HepG2 (cell line): ENCODE measurements at regions not wholly inside any gene's neighbourhood (a gene's known extent, or its start where the extent isn't known, plus 50 kb on each side); places are given as distances from the start of the nearest gene placed in this dataset.

Source experiments
- ZNF317 ChIP-seq: sonication (generic); formaldehyde crosslinking; IDR thresholded peaks from 2 replicates; pipeline ENCODE4 v1.5.0; 2020; ENCODE audit warnings: mild to moderate bottlenecking, missing genetic modification reagents
- TF ChIP-seq, protein P1 (sequence below): sonication (generic); formaldehyde crosslinking; IDR thresholded peaks from 2 replicates; pipeline ENCODE4 v1.5.0; 2020; ENCODE audit warnings: mild to moderate bottlenecking, missing genetic modification reagents, moderate library complexity

DNA sequence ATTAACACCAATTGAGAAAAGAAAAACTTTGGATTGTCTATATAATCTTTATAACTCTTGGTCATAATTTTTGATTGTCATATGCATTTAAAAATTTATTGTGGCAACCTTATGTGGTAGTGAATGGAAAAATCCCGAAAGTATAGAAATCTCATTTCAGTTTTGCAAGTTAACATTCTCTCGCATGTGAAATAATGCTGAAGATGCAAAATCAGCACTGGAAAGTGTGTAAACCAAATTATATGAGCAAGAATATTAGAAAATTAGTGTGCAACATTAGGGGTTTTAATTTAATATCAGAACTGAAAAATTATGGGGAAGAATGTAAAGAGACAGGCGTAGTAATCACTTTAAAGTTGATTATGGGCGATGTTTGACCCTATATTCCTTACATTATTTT, 1472.8 kb downstream of the PCDH7 start:
- TF ChIP-seq, protein P1, sequence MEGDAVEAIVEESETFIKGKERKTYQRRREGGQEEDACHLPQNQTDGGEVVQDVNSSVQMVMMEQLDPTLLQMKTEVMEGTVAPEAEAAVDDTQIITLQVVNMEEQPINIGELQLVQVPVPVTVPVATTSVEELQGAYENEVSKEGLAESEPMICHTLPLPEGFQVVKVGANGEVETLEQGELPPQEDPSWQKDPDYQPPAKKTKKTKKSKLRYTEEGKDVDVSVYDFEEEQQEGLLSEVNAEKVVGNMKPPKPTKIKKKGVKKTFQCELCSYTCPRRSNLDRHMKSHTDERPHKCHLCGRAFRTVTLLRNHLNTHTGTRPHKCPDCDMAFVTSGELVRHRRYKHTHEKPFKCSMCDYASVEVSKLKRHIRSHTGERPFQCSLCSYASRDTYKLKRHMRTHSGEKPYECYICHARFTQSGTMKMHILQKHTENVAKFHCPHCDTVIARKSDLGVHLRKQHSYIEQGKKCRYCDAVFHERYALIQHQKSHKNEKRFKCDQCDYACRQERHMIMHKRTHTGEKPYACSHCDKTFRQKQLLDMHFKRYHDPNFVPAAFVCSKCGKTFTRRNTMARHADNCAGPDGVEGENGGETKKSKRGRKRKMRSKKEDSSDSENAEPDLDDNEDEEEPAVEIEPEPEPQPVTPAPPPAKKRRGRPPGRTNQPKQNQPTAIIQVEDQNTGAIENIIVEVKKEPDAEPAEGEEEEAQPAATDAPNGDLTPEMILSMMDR (CRISPR knock-in tag): no peak
- TF ChIP-seq ZNF317 (CRISPR knock-in tag): no peak
